ENCODE measurements at regions not wholly inside any gene's neighbourhood (a gene's known extent, or its start where the extent isn't known, plus 50 kb on each side); places are given as distances from the start of the nearest gene placed in this dataset.

GRCh38 chr4:124396333-124396732 is 316.2 kb downstream of the ANKRD50 start:
- no peak for TF ChIP-seq CTCF (IDR thresholded peaks at IDR 0.05; ENCODE audit: low read depth, low read length, poor library complexity, severe bottlenecking)
- no peak for TF ChIP-seq EZH2phosphoT487 (IDR thresholded peaks at IDR 0.05; ENCODE audit: borderline replicate concordance, low read length)

Measured in DOHH2 (cell line).